Endothelial cell of umbilical vein (primary cell): ENCODE measurements at regions not wholly inside any gene's neighbourhood (a gene's known extent, or its start where the extent isn't known, plus 50 kb on each side); places are given as distances from the start of the nearest gene placed in this dataset.

Experiments
- BruUV-seq: library from RNA; stranded (reverse); fragments of 400-500 nt; replicated peaks from 2 replicates; lab custom pipeline; 2021; lab: Mats Ljungman, UMichigan
- CTCF ChIA-PET: fragments of 300-600, 350-600 bp; sonication (Branson Sonifier 250); formaldehyde crosslinking; loops from one replicate; lab custom pipeline; 2021; ENCODE audit warnings: antibody characterized with exemption, inconsistent platforms; lab: Charles Lee
- POLR2A ChIA-PET: fragments of 300-600, 350-600 bp; sonication (Branson Sonifier 250); formaldehyde crosslinking; loops from one replicate; lab custom pipeline; 2021; ENCODE audit warnings: antibody characterized with exemption, inconsistent platforms; lab: Charles Lee
- DNase-seq: peaks from one replicate; pipeline ENCODE4 v3.0.0-alpha.2; 2011; ENCODE audit warnings: low read depth, low spot score
- FAIRE-seq: peaks from 2 replicates; lab custom pipeline; 2011; peaks lifted over from hg19 to GRCh38; lab: Jason Lieb, UNC
- H2AFZ ChIP-seq: 2 replicates; pipeline ENCODE4 v1.6.0; 2012; ENCODE audit warnings: low read depth, low read length, control low read depth, inconsistent platforms
- H3K27ac ChIP-seq: 2 replicates; pipeline ENCODE4 v1.5.1; 2011; ENCODE audit warnings: low read depth, mild to moderate bottlenecking, control low read depth, low read length, moderate library complexity; ENCODE audit not compliant: insufficient read depth
- H3K27me3 ChIP-seq, 2 experiments: 2 replicates each; pipeline versions ENCODE4 v1.6.0 to v1.6.1; 2011; ENCODE audit warnings: low read length in 2 of 2, mixed read lengths in 1 of 2; ENCODE audit not compliant: control insufficient read depth in 2 of 2, insufficient read depth in 2 of 2
- H3K36me3 ChIP-seq, 2 experiments: 2 replicates in 1 of 2; 3 replicates in 1 of 2; pipeline ENCODE4 v1.5.1; 2011; ENCODE audit warnings: low read length in 2 of 2, mild to moderate bottlenecking in 1 of 2, moderate library complexity in 1 of 2; ENCODE audit not compliant: control insufficient read depth in 2 of 2, insufficient read depth in 2 of 2; ENCODE audit errors: extremely low read depth in 1 of 2
- H3K4me1 ChIP-seq: 3 replicates; pipeline ENCODE4 v1.5.1; 2011; ENCODE audit warnings: mild to moderate bottlenecking, low read length; ENCODE audit not compliant: control insufficient read depth, insufficient read depth; ENCODE audit errors: extremely low read depth
- H3K4me2 ChIP-seq: 2 replicates; pipeline ENCODE4 v1.6.1; 2011; ENCODE audit warnings: low read length, control low read depth, mixed read lengths; ENCODE audit not compliant: insufficient read depth
- H3K4me3 ChIP-seq, 3 experiments: fragments of 200-600 bp in 1 of 3; sonication (generic), shearing (Covaris generic) in 1 of 3; replicated peaks in 1 of 3; 2 replicates each; pipeline ENCODE4 v1.5.1; 2011 to 2016; ENCODE audit warnings: control low read depth in 3 of 3, low read length in 3 of 3, mild to moderate bottlenecking in 2 of 3, inconsistent platforms in 1 of 3, low read depth in 1 of 3, moderate library complexity in 1 of 3; ENCODE audit not compliant: insufficient read depth in 1 of 3
- H3K79me2 ChIP-seq: 2 replicates; pipeline ENCODE4 v1.6.0; 2012; ENCODE audit warnings: low read length, inconsistent platforms; ENCODE audit not compliant: control insufficient read depth, insufficient read depth
- H3K9ac ChIP-seq: replicated peaks from 2 replicates; pipeline ENCODE3; 2011; ENCODE audit warnings: low read length, control low read depth; ENCODE audit not compliant: insufficient read depth; ENCODE audit errors: extremely low read depth
- H3K9me1 ChIP-seq: replicated peaks from 3 replicates; pipeline ENCODE4 v1.6.0; 2011; ENCODE audit warnings: mild to moderate bottlenecking, low read length; ENCODE audit not compliant: control insufficient read depth, insufficient read depth; ENCODE audit errors: extremely low read depth
- H3K9me3 ChIP-seq: replicated peaks from 2 replicates; pipeline ENCODE4 v1.5.1; 2012; ENCODE audit warnings: low read length, inconsistent platforms; ENCODE audit not compliant: control insufficient read depth, insufficient read depth
- H4K20me1 ChIP-seq: replicated peaks from 2 replicates; pipeline ENCODE3; 2011; ENCODE audit warnings: mild to moderate bottlenecking, low read length; ENCODE audit not compliant: control insufficient read depth, insufficient read depth; ENCODE audit errors: extremely low read depth
- EZH2 ChIP-seq: IDR thresholded peaks from 2 replicates; pipeline ENCODE4 v1.6.1; 2012; ENCODE audit warnings: borderline replicate concordance, low read depth, mild to moderate bottlenecking, moderate library complexity, low read length, inconsistent platforms; ENCODE audit not compliant: severe bottlenecking
- FOS ChIP-seq: IDR thresholded peaks from 2 replicates; pipeline ENCODE4 v1.6.1; 2011; ENCODE audit warnings: mild to moderate bottlenecking, low read length, moderate library complexity, borderline replicate concordance; ENCODE audit not compliant: insufficient read depth
- GATA2 ChIP-seq: IDR thresholded peaks from 2 replicates; pipeline ENCODE4 v1.7.0; 2011; ENCODE audit warnings: low read depth, mild to moderate bottlenecking, moderate library complexity, mixed read lengths, low read length; ENCODE audit not compliant: insufficient read length, insufficient read depth
- JUN ChIP-seq: IDR thresholded peaks from 2 replicates; pipeline ENCODE4 v1.6.1; 2011; ENCODE audit warnings: borderline replicate concordance, low read depth; ENCODE audit not compliant: insufficient read length, insufficient read depth
- MYC ChIP-seq: IDR thresholded peaks from one replicate; pipeline ENCODE4 v1.6.1; 2011; ENCODE audit warnings: mild to moderate bottlenecking, low read depth, low read length
- POLR2A ChIP-seq: IDR thresholded peaks from 2 replicates; pipeline ENCODE4 v1.6.1; 2012; ENCODE audit warnings: low read depth, mild to moderate bottlenecking, control low read depth, low read length
- POLR2AphosphoS5 ChIP-seq: IDR thresholded peaks from 2 replicates; pipeline ENCODE4 v1.6.1; 2012; ENCODE audit warnings: low read depth, mild to moderate bottlenecking, control low read depth, low read length, moderate library complexity; ENCODE audit not compliant: insufficient read depth
- dilution Hi-C: fragments of 300-500 bp; cut with MboI; formaldehyde crosslinking; loops from one replicate; pipeline ENCODE4 v1.15.0; 2019; ENCODE audit warnings: low sequenced_read_pairs; ENCODE audit not compliant: extremely low pct_ligation_motif_present
- intact Hi-C: fragments of 100-400 bp; cut with micrococcal nuclease; formaldehyde crosslinking; loops from one replicate; pipeline ENCODE4 v1.10.0; 2022
- TF ChIP-seq, protein P1 (sequence below): IDR thresholded peaks from 2 replicates; pipeline ENCODE4 v1.6.1; 2011; ENCODE audit not compliant: insufficient read depth, insufficient read length
- TF ChIP-seq, protein P2 (sequence below), 2 donors: IDR thresholded peaks; 1 replicate in 1 of 2; 2 replicates in 1 of 2; pipeline ENCODE4 v1.5.1; 2011; ENCODE audit warnings: low read length in 2 of 2, mild to moderate bottlenecking in 2 of 2, moderate library complexity in 2 of 2, control low read depth in 1 of 2, inconsistent platforms in 1 of 2, low read depth in 1 of 2; ENCODE audit not compliant: insufficient read depth in 1 of 2; ENCODE audit errors: extremely low read depth in 1 of 2

DNA sequence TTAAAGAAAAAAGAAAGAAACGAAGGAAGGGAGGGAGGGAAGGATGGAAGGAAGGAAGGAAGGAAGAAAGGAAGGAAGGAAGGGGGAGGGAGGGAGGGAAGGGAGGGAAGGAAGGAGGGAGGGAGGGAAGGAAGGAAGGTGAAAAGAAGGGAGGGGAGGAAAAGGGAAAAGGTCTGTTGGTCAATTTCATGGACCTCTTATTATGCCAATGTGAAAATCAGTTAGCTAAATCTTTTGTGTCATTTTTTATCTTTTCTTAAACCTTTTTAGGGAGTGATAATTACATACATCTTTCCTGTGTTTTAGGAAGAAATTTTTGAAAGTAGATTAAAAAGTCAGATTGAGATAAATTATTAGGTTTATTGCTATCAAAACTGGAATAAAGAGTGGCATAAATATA lies 670.2 kb upstream of the CITED2 start:
- intact Hi-C loops (no loop called here), dilution Hi-C loops (no loop called here)
- FAIRE-seq (no peak), DNase-seq (no peak)
- no peak overlapping the region for H3K4me2 ChIP-seq
- no peak overlapping the region for H2AFZ ChIP-seq
- no peaks in the 10 kb centered on the region for H3K79me2 ChIP-seq
- no peaks in the 10 kb centered on the region for H3K27me3 ChIP-seq
- no peak overlapping the region for H3K27ac ChIP-seq
- H3K4me3 ChIP-seq = no peak overlapping the region
- ChIA-PET CTCF (interaction anchor here (0.6 to 1.4 kb wide), 2 partner anchors 353 to 675 kb away, joined by 3 to 4 read pairs; no protein-coding TSS in a partner anchor), POLR2A (no interaction called here)
- H3K9me1 ChIP-seq = no peaks in the 10 kb centered on the region
- no peaks in the 10 kb centered on the region for H4K20me1 ChIP-seq
- TF ChIP-seq POLR2AphosphoS5 (no peak), EZH2 (no peak)
- no peak overlapping the region for H3K9ac ChIP-seq
- H3K4me1 ChIP-seq = no peaks in the 10 kb centered on the region
- no peaks in the 10 kb centered on the region for H3K36me3 ChIP-seq
- BruUV-seq = no TSS peak
- no peaks in the 10 kb centered on the region for H3K9me3 ChIP-seq

DNA sequence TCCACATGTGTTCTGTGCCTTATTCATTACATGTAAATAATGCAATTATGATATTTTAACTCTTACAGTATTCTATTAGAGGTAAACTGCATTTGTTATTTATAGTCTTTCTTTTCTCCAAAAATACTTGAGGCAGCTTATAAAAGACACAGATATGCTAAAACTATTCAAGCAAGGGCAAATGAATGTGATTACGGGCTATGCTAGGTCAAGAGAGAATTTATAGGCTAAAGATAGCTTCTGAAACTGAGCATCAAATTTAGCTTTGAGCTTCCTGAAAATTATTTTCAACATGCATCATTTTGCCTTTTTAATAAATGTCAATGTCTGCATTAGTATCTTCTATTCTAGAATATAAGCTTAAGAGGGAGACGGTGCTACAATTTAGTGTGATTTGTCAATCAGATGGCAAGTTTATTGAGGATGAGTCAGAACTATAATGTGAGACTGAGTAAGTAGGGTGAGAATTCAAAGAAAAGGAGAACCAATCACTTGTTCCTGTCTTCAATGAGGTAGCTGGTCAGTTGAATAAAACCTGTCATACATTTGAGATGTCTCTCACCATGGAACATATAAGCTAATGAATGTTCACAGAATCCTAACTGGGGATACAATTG lies 669.4 kb upstream of the CITED2 start:
- no peak overlapping the region for H3K27ac ChIP-seq

More for the DNA sequence above, 669.4 kb upstream of the CITED2 start:
- Histone ChIP-seq H4K20me1 (no peaks in the 10 kb centered on the region), H2AFZ (no peak overlapping the region), H3K9me3 (no peaks in the 10 kb centered on the region), H3K9ac (no peak overlapping the region), H3K9me1 (no peaks in the 10 kb centered on the region), H3K36me3 (no peaks in the 10 kb centered on the region), H3K79me2 (no peaks in the 10 kb centered on the region), H3K4me3 (no peak overlapping the region), H3K4me1 (no peaks in the 10 kb centered on the region), H3K4me2 (no peak overlapping the region), H3K27me3 (no peaks in the 10 kb centered on the region)
- ChIA-PET POLR2A (no interaction called here), CTCF (interaction anchor here (0.6 to 2.0 kb wide), 5 partner anchors 8 to 674 kb away, joined by 3 to 5 read pairs (median 4); no protein-coding TSS in a partner anchor)
- no TSS peak for BruUV-seq
- TF ChIP-seq POLR2A = no peak
- no peak for TF ChIP-seq POLR2AphosphoS5
- no peak for TF ChIP-seq MYC
- TF ChIP-seq, protein P1, sequence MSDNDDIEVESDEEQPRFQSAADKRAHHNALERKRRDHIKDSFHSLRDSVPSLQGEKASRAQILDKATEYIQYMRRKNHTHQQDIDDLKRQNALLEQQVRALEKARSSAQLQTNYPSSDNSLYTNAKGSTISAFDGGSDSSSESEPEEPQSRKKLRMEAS = no peak
- TF ChIP-seq EZH2 = no peak
- no peak for TF ChIP-seq FOS
- TF ChIP-seq GATA2 = no peak
- TF ChIP-seq, protein P2, sequence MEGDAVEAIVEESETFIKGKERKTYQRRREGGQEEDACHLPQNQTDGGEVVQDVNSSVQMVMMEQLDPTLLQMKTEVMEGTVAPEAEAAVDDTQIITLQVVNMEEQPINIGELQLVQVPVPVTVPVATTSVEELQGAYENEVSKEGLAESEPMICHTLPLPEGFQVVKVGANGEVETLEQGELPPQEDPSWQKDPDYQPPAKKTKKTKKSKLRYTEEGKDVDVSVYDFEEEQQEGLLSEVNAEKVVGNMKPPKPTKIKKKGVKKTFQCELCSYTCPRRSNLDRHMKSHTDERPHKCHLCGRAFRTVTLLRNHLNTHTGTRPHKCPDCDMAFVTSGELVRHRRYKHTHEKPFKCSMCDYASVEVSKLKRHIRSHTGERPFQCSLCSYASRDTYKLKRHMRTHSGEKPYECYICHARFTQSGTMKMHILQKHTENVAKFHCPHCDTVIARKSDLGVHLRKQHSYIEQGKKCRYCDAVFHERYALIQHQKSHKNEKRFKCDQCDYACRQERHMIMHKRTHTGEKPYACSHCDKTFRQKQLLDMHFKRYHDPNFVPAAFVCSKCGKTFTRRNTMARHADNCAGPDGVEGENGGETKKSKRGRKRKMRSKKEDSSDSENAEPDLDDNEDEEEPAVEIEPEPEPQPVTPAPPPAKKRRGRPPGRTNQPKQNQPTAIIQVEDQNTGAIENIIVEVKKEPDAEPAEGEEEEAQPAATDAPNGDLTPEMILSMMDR (IDR thresholded peaks at IDR 0.05; ENCODE audit: extremely low read depth in 1 of 2, insufficient read depth in 1 of 2, low read depth in 1 of 2, low read length in 2 of 2) = no peak
- no peak for TF ChIP-seq JUN
- intact Hi-C loops (no loop called here), dilution Hi-C loops (no loop called here)
- no peak for FAIRE-seq
- DNase-seq = no peak
